Activated CD4-positive, alpha-beta T cell treated with anti-CD3 and anti-CD28 coated beads, Interleukin-2, Interleukin-4, amounts not matched to agents 100 ng/mL and 50 ng/mL, durations not matched to agents 16 hours and 8 hours (primary cell): ENCODE measurements at regions not wholly inside any gene's neighbourhood (a gene's known extent, or its start where the extent isn't known, plus 50 kb on each side); places are given as distances from the start of the nearest gene placed in this dataset.
"Not testable (repeated sequence)": the region's sequence is repeated elsewhere in the genome, so short reads cannot be mapped to it uniquely, and the experiment has no call there.

Experiments used
- DNase-seq: peaks from one replicate; pipeline ENCODE4 v3.0.0-alpha.2; 2020; ENCODE audit warnings: low spot score

DNA sequence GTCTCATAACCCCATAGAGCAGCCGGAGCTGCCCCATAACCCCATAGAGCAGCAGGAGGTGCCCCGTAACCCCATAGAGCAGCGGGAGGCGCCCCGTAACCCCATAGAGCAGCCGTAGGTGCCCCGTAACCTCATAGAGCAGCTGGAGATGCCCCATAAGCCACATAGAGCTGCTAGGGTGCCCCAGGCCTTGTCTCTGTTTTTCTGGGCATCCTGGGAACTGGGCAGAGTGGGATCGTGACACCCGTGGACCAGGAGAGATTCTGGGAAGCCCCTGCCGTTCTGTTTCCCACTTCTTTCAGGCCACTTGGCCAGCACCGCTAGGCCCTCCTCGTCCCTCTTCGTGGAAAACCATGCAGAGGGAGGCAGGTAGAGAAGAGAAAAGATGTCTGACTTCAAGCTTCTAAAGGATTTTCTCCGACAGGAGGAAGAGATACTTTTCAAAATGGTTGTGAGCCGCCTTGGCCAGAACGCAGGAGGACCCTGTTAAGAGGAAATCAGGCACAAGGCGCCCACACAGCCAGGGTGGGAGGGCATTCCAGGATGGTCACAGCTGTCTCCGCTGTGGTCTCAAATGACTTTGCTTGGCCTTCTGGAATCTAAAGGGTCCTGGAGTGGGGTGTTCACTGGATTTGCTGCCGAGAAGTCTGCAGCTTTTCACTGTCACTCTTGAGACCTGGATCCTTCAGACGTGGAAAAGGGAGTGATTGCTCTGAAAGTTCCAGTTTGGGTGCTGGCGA, 171.8 kb downstream of the NPIPB11 start:
- DNase-seq, result not testable (repeated sequence)

DNA sequence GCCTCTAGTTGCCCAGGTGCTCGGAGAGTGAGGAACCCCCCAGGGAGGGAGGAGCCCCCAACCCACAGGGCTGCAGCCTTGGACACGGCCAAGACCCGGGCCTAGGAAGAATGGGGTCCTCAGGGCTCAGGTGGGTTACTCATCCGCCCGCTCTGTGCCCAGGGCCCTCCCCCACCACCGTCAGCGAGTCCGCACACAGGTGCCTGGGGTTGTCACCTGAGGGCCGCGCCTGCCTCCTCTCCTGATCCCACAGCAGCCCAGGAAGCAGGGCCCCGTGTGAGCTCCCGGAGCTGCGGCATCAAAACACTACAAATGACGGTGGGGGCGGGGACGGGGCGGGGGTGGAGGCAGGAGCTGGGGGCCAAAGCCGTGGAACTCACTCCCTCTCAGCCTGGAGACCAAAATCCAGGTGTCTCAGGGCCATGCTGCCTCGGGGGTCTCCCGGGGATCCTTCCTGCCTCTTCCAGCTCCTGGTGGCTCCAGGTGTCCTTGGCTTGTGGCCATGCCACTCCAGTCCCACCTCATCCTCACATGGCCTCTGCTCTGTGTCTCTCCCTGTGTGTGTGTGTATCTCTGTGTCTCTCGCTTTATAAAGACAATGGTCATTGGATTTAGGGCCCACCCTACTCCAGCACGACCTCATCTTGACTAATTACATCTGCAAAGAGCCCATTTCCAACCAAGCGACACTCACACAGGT, 172.7 kb downstream of the NPIPB11 start:
- DNase-seq, result not testable (repeated sequence)

DNA sequence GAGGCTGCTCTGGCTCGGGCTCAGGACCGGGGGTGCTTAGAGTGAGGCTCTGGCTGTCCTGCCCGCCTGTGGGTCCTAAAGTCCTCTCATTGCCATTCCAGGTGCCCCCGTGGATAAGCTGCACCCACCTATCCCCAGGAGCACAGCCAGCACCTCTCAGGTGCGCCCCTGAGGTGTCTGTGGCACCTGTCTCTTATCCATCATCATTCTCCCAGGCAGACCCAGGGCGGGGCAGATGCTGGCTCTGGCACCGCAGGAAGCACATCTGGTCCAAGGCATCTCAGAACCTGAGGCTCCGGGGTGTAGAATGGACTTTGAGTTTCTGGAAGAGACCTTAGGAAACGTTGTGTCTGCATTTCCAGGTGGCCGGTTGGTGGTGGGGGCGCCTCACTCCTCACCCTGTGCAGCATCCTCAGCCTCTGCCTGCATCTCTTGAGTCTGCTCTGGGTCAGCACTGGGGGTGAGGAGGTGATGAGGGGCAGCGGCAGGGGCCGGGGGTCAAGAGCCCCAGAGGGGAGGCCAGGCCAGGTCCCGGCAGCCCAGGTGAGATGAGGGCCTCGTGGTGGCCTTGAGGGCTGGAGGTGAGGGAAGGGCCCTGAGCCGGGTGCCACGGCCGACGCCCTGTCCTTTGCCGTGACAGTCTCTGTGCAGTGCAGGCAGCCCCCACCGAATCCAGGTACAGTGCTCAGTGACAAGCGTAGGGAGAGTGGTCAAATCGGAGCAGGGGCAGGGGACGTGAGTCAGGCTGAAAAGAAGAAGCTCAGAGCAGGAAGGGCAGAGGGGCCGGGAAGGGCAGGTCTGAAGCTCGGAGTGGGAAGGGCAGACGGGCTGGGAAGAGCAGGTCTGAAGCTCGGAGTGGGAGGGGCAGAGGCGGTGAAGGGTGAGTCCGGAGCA, 173.5 kb downstream of the NPIPB11 start:
- DNase-seq, result no peak

DNA sequence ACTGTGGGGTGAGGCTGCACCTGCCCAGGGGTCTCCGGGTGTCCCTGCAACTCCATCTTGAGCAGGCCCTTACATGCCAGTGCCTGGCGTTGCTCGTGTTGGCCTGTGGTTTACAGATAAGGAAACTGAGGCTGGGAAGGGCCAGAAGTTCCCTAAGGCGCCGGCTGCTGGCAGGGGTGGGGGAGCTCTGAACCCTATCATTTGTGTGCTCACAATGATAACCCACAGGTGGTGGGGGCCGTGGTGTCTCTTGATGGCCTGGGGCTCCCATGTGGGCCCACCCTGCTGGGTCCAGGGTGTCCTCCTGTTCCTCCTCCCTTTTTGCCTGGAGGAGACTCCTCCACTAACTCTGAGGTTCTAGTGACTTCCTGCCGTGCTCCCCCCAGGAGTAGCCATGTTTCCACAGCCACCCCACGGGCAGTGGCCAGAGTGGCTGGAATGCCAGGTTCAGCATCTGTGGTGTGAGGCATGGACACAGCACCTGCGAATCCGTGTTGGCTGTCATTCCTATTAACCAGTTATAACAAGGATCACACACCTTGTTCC, 174.3 kb downstream of the NPIPB11 start:
- DNase-seq, result not testable (repeated sequence)

DNA sequence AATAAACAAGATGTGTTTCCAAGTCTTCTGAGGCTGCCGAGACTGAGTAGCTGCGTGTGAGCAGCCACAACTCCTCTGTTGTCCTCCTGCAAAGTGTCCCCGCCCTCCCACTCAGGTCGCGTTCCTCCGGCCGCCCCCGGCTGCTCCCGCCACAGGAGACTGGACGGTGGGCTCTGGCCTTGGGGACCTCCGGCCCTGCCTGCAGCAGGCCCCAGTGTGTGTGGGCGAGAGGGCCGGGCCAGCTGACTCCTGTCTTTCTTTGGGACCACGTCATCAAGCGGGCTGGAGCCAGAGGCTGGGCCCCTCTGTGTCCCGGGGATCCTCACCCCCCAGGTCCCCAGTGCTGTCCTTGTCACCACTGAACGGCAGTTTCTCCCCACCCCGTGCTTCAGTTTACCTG, 175.3 kb downstream of the NPIPB11 start:
- no peak for DNase-seq

DNA sequence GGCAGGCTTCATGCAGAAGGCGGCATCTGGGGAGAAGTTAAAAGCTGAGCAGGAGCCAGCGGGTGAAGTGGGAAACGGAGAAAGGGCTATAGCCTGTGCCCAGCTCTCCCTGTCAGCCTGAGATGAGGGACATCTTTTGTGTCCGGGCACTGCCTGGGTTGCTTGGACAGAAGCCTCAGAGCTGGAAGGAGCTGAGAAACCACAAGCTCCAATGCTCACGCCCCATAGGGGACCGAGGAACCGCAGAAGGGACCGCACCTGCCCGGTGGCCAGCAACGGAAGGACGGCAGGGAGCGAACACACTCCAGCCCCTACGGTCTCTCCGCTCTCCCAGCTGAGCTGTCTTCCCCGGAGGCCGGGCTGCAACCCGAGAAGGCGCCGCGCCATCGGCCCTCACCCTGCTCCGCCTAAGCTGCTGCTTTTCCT, 175.8 kb downstream of the NPIPB11 start:
- DNase-seq, result no peak

DNA sequence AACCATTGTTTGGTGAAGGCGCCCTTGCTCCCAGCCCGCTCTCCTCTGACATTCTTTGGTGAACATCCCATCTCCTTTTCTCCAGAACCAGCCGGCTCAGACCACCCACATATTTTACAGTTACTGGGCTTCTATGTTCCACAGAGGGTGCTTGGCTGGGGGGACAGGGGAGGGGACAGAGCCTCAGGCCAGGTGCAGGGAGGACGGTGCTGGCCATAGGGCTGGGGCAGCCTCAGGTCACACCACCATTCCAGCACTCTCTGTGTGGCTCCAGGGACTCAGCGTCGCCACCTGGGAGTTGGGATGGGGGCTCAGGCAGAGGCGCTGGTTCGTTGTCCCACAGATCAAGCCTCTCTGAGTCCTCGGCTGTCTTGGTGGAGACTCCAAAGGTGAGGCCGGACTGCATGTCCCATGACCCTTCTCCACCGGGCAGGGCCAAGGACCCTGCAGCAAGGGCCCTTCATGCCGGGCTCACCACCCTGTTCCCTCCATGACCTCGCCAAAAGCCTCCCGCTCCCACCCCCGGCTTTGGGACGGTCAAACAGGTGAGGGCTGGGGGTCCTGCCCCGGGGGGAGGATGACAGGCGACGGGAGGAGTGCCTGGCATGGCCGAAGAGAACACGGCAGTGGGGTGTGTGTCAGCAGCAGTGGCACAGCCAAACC, 176.4 kb downstream of the NPIPB11 start:
- DNase-seq, result not testable (repeated sequence)

DNA sequence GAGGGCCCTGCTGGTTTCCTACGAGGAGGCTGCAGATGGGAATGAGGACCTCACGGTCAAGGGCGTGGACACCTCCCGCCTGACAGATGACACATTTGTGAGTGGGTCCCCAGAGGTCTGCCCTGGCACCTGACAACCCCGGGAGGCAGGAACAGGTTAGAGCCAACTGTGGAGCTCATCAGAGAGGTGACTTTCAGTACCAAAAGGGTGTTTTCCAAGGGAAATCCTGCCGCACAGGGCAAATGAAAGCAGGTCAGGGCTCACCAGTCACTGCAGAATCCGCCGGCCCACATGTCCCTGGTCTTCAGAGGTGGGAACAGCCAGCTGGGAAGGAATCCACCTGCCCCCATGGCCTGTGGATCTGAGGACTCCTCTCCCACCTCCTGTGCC, 176.9 kb downstream of the NPIPB11 start:
- not testable (repeated sequence) for DNase-seq

DNA sequence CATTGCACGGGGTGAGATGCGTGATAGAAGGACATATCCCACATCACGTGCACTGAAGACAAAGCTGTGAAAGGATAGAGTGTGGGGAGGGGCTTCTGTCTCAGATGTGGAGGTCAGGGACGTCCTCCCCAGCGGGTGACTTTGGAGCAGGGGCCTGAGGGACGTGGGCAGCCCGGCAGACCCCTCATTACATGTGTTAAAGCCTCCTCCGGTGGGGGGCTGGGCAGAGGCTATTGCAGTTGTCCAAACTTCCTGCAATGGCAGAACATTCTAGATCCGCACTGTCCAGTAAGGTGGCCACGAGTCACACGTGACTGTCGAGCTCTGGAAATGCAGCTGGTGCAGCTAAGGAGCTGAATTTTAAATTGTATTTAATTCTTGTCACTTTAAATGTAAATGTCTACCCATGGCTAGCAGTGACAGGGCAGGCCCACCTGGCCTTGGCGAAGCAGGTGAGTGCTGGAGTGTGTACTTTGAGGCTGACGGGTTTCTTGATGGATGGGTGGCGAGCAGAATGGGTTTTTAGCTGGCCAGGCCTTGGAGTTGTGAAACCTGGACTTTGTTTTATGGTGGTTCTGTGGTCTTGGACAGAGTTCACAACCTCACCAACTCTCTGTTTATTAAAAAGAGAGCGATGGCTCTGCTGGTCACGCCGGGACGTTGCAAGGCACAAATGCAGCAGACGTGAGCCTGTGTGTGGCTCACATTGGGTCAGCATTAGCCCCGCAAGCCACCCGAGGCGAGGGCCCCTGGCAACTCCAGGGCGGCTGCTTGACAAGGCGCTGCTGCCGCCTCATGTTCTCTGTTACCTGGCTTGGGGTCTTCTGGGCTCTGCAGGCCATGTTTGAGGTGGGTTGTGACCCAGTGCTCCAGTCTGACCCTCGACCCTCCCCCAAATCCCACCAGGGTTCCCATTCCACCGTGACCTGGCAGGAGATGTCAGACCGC, 177.6 kb downstream of the NPIPB11 start:
- not testable (repeated sequence) for DNase-seq

DNA sequence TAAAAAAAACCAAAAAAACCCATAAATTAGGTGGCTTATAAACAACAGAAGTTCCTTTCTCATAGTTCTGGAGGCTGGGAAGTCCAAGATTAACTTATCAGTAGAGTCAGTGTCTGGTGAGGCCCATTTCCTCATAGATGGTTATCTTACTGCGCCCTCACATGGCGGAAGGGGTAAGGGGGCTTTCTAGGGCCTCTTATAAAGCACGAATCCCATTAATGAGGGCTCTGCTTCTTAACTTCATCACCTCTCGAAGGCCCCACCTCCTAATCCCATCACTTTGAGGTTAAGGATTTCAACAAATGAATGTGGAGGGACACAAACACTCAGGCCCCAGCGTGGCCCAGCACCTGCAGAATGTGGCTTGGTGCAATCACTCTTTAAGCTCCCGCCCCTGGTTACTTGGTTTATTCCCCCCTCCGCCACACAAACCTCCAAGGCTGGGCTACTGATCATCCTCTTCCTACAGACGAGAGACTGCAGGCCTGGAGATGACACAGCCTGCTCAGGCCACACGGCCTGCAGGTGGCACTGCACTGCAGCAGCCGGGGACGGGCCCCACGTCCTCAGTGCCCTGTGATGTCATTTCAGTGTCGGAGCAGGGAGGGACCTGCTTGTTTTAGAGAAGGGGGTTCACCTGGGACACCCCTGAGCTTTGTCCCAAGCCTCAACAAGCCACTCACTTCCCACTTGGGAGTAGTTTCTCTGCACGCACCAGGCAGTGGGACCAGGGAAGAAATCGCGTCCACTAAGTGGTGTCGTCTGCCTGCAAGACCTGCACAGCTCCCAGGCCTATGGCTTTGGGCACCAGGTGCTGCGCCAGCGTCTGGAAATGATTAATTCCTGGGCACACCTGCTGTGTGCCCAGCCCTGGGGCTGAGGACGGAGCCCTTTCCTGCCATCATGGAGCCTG, 178.5 kb downstream of the NPIPB11 start:
- DNase-seq, result peak; percentile 44

DNA sequence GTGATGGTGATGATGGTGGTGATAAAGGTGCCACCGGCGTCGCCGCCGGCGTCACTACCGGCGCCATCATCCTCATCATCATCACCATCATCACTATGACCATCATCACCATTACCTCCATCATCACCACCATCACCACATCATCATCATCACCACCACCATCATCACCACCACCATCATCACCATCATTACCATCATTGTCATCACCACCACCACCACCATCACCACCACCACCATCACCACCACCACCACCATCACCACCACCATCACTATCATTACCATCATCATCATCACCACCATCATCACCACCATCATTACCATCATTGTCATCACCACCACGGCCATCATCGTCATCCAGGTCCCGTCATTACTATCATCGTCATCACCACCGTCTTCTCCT, 179.7 kb downstream of the NPIPB11 start:
- no peak for DNase-seq

DNA sequence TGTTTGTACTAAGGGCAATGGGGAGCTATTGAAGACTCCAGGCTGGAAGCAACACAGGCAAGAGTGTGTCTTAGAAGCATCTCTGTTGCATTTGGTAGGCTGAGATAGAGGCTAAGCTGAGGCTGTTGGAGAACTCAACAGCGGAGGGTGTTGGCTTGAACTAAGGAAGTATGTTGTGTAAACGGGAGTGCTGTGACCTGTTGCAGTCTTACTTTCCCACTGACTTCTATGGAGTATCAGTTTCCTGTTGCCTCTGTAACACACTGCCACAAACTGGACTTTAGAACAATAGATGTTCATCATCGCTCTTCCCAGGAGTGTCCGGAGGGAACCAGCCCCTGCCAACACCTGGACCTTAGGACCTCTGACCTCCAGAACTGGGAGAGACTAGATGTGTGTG, 181.8 kb downstream of the NPIPB11 start:
- not testable (repeated sequence) for DNase-seq

DNA sequence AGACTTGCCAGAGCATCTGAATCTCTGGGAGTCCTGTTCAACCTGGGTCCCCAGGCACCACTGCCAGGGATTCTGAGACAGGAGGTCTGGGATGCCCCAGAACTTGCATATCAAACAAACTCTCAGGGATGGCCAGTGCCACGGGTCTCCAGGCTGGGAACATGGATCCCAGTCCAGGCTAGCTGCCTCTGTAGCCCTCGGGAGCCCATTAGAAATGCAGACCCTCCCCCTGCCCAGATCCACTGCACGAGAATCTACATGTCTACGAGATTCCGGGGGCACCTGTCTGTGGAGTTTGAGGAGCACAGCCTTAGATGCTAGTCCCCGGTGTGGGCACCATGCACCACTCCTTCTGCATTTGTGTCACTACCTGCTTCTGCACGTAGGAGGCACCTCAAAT, 183.9 kb downstream of the NPIPB11 start:
- not testable (repeated sequence) for DNase-seq

DNA sequence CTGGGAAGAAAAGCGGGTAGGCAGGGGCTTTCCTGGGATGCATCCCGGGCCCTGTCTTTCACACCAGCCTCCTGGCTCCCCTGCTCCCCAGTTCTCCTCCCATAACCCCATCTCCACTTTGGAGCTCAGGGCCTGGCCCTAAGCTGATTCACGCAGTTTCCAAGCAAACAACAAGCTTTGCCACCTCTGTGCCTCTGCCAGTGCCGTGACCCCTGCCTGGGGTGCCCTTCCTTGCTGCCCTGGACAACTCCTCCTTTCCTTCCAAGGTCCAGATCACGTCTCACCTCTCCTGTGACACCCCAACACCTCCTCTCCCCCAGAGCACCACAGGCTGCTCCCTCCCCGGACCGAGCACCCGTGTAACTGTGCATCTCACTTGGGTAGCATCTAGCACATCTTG, 184.5 kb downstream of the NPIPB11 start:
- not testable (repeated sequence) for DNase-seq

DNA sequence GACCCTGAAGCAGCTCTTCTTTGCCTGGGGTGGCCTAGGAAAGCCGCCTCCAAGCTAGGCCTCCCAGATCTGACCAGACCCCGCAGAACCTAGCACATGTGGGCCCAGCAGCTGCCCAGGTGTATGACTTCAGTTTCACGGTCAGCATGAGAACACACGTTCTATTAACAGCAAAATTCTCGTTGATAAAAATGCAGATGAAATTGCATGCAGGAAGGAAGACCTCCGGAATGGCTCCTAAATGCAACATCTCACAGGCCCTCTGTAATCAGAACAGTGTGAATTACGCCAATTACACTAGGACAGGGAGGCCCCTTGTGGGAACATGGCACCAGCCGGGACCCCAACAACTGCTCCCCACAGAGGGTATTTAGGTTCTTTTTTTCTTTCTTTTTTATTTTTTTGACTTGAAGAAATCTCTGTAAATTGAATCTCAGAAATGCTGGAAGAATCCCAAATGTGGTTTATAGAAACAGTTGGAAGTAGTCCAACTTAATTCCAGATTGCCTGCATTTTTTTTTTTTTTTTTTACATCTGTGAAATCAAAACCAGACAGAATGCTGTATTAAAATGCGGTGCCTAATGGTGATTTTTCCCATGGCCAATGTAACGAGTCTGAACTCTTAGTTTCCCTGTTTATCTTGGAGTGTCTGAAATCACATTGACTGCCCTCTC, 185.1 kb downstream of the NPIPB11 start:
- DNase-seq, result not testable (repeated sequence)

DNA sequence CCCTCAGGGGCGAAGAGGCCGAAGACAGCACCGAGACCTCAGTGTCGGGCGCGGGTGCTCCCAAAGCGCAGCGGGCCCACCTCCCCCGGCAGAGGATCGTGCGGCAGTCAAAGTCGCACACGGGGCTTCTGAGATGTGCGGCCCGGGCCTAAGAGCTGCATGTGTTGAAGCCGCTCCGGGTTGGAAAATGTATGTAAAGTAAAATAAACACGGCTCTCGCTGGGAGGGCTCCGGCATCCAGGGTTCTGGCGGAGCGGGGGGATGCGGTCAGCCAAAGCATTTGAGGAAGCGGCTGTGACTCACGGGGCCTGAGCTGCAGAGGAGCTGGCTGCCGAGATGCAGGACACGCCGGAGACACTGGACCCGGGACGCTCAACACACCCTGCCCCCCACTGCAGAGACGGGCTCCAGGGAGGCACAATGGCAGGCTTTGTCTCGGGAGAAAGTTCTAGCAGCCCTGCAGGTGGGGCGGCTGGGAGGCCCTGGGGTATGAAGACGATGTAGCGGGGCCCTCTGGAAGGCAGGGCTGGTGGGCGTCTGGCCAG, 185.8 kb downstream of the NPIPB11 start:
- DNase-seq, result not testable (repeated sequence)

DNA sequence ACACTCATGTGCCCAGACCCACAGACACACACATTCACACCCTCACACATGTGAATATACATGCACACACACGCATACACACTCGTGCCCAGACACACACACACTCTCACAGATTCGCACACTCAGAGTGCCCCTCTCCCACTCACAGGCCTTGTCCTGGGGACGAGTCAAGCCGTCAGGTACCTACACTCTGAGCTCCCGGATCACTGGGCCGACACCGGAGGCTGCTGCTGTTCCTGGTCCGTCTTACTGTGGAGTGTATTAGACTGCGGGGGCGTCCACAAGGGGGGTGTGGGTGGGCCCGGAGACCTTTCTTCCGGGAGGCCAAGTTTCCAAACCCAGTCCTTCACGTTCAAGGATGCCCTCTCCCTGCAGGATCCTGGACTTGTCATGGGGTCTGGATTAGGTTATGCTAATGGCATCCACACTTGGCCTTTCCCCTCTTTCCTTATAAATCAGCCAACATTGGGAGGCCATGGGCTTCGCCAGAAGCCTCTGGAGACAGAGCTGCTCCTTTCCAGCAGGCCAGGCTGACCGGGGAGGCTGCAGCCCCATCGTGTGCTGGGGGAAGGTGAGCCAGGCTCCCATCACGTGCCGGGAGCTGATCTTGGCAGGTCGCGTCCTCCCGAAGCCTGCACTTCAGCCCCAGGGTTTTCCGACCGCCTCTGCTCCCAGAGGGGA, 186.4 kb downstream of the NPIPB11 start:
- DNase-seq, result not testable (repeated sequence)

DNA sequence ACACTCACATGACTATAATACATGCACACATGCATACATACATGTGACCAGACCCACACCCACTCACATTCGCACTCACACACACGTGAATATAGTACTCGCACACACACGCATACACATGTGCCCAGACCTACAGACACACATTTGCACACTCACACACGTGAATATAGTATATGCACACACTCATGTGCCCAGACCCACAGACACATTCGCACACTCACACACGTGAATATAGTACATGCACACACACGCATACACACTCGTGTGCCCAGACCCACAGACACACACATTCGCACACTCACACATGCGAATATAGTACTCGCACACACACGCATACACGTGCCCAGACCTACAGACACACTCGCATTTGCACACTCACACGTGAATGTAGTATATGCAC, 186.9 kb downstream of the NPIPB11 start:
- not testable (repeated sequence) for DNase-seq
